Ishikawa (cell line): ENCODE measurements at regions not wholly inside any gene's neighbourhood (a gene's known extent, or its start where the extent isn't known, plus 50 kb on each side); places are given as distances from the start of the nearest gene placed in this dataset.

Experiments used
- CEBPB ChIP-seq: IDR thresholded peaks from 2 replicates; pipeline ENCODE4 v1.6.1; 2012
- EGR1 ChIP-seq: IDR thresholded peaks from 2 replicates; pipeline ENCODE4 v1.6.1; 2012
- EP300 ChIP-seq: IDR thresholded peaks from 2 replicates; pipeline ENCODE4 v1.6.1; 2012; ENCODE audit warnings: borderline replicate concordance
- FOXM1 ChIP-seq: IDR thresholded peaks from 2 replicates; pipeline ENCODE4 v1.6.1; 2012; ENCODE audit warnings: low read depth, borderline replicate concordance
- MAX ChIP-seq: IDR thresholded peaks from 2 replicates; pipeline ENCODE4 v1.6.1; 2012
- NFIC ChIP-seq: IDR thresholded peaks from 2 replicates; pipeline ENCODE4 v1.6.1; 2012
- RAD21 ChIP-seq: IDR thresholded peaks from 2 replicates; pipeline ENCODE4 v1.6.1; 2012; ENCODE audit warnings: low read depth
- REST ChIP-seq: IDR thresholded peaks from 2 replicates; pipeline ENCODE4 v1.6.1; 2012; ENCODE audit warnings: low read depth, mild to moderate bottlenecking
- TAF1 ChIP-seq: IDR thresholded peaks from 2 replicates; pipeline ENCODE4 v1.6.1; 2012; ENCODE audit warnings: low read depth, mild to moderate bottlenecking
- TCF12 ChIP-seq: IDR thresholded peaks from 2 replicates; pipeline ENCODE4 v1.6.1; 2012; ENCODE audit warnings: low read depth
- TEAD4 ChIP-seq: IDR thresholded peaks from 2 replicates; pipeline ENCODE4 v1.6.1; 2012
- USF1 ChIP-seq: IDR thresholded peaks from 2 replicates; pipeline ENCODE4 v1.6.1; 2012
- YY1 ChIP-seq: IDR thresholded peaks from 2 replicates; pipeline ENCODE4 v1.6.1; 2012; ENCODE audit warnings: low read depth
- ZBTB7A ChIP-seq: IDR thresholded peaks from 2 replicates; pipeline ENCODE4 v1.6.1; 2012; ENCODE audit warnings: low read depth

GRCh38 chr2:146979746-146980145, 865.1 kb upstream of the ACVR2A start:
- TF ChIP-seq MAX = no peak
- TF ChIP-seq TEAD4 = no peak
- TF ChIP-seq EP300 = no peak
- no peak for TF ChIP-seq EGR1
- no peak for TF ChIP-seq REST
- no peak for TF ChIP-seq TAF1
- TF ChIP-seq YY1 = no peak
- no peak for TF ChIP-seq RAD21
- TF ChIP-seq CEBPB = no peak
- no peak for TF ChIP-seq NFIC
- TF ChIP-seq FOXM1 = no peak
- TF ChIP-seq ZBTB7A = no peak
- no peak for TF ChIP-seq TCF12
- no peak for TF ChIP-seq USF1
